ENCODE measurements at regions not wholly inside any gene's neighbourhood (a gene's known extent, or its start where the extent isn't known, plus 50 kb on each side); places are given as distances from the start of the nearest gene placed in this dataset.
"Not testable (repeated sequence)": the region's sequence is repeated elsewhere in the genome, so short reads cannot be mapped to it uniquely, and the experiment has no call there.

DNA sequence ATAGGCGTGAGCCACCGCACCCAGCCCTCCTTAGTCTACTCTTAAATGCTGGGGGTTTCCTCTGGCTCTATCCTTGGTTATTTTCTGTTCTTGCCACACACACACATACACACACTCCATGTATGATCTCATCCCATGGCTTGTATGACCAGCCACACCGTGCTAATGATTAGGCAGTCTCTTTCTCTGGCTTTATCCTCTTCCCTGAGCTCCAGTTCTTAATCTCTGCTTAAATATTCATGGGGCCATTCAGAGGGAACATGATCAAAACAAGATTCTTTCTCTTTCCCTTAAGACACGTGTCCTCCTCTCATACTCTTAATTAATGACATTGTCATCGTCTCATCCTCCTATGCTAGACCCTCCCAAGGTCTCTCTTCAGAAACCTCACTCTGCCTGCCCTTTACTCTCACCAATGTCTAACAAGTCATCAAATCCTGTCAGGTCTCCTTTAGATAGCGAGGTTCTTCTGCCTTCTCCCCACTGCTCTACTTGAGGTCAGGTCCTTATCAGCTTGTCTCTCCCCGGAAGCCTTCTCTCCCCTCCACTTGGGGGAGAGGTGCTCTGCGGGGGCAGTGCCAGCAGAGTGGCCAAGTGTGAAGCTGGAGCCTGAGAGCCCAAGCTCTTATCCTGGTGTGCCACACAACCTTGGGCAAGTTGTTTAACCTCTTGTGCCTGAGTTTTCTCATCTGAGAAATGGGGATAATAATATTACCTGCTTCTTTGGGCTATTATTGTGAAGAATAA is 83.0 kb upstream of the GNG12 start:
- peaks cover 3 to 7% of the 10 kb centered on the region in 2 donors for H3K9me3 Mint-ChIP-seq
- ATAC-seq (replicated peaks in 1 of 2), result no peak
- H3K4me3 Mint-ChIP-seq, result no peak overlapping the region
- H3K27me3 Mint-ChIP-seq (ENCODE audit: low read depth), result no peaks in the 10 kb centered on the region
- H3K36me3 Mint-ChIP-seq (ENCODE audit: insufficient read depth in 2 of 2), result no peaks in the 10 kb centered on the region
- DNase-seq, result no peak
- no peaks in the 10 kb centered on the region for H3K4me1 Mint-ChIP-seq (ENCODE audit: low read depth)
- H3K27ac Mint-ChIP-seq, result no peak overlapping the region

DNA sequence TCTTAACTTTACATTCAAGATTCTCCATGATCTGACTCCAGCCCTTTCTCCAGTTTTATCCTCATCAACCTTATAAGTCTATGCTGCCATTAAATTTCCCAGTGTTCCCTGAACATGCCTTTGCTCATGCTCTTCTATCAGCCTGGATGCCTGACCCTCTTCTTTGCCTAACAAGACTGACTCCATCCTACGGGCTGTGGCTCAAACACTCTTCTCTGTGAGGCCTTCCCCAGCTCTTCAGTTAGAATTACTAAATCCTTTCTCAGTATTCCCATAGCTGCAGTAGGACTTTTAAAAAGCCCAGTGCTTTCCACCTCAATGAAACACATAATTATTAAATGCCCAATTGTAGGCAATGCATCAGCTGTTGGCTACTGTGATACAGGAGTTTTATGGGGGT is 76.5 kb upstream of the GNG12 start:
- Mint-ChIP-seq H3K4me1 (ENCODE audit: low read depth) (no peaks in the 10 kb centered on the region), H3K9me3 (peaks cover 1 to 4% of the 10 kb centered on the region in 2 donors), H3K4me3 (no peak overlapping the region), H3K27me3 (ENCODE audit: low read depth) (peaks cover 6% of the 10 kb centered on the region), H3K27ac (no peak overlapping the region), H3K36me3 (ENCODE audit: insufficient read depth in 2 of 2) (no peaks in the 10 kb centered on the region)
- ATAC-seq (replicated peaks in 1 of 2), result no peak
- no peak for DNase-seq

DNA sequence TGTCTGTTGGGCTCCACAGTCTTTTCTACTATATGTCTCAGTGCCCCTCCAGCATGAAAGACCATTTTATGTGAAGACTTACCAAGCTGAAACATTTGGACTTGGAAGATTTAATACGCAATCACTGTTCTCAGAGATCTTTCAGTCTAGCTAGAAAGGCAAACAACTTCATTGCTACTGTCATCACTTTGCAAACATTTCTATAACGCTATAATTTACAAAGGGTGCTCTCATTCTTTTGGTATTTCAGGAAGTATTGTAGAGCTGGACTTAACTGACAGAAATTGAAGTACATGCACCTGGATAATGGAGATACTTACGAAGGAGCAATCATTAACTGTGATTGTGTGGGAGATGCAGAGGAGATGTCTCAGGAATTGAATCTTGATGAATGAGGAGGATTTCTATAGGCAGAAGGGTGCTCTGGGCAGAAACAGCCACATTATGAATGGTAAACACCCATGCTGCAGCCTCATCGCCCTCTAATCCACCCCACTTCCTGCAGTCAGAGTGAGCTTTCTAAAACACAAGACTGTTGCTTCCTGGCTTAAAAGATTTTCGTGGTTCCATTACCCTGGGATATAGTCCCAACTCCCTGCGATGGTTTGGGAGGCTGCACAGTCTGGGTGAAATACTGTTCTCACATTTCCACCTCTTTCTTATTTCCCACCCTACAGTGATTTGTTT is 75.1 kb upstream of the GNG12 start:
- Mint-ChIP-seq H3K27ac (no peak overlapping the region), H3K9me3 (peaks cover 3% of the 10 kb centered on the region in 2 donors), H3K27me3 (ENCODE audit: low read depth) (peaks cover 6% of the 10 kb centered on the region), H3K36me3 (ENCODE audit: insufficient read depth in 2 of 2) (peaks cover 0 to 2% of the 10 kb centered on the region in 2 donors), H3K4me3 (no peak overlapping the region), H3K4me1 (ENCODE audit: low read depth) (no peaks in the 10 kb centered on the region)
- no peak for ATAC-seq (replicated peaks in 1 of 2)
- no peak for DNase-seq

DNA sequence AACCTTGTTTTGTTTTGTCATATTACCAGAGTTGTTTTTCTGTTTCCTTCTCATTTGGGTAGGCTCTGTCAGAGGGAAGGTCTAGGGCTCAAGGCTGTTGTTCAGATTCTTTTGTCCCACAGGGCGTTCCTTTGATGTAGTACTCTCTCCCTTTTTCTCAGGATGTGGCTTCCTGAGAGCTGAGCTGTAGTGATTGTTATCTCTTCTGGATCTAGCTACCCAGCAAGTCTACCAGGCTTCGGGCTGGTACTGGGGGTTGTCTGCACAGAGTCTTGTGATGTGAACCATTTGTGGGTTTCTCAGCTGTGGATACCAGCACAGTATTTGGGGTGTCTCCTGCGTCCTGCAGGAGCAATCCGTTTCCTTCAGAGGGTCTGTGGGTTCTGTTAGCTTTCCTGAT is 74.2 kb upstream of the GNG12 start:
- H3K4me1 Mint-ChIP-seq (ENCODE audit: low read depth); H3K27me3 Mint-ChIP-seq (ENCODE audit: low read depth); DNase-seq: not testable (repeated sequence)

DNA sequence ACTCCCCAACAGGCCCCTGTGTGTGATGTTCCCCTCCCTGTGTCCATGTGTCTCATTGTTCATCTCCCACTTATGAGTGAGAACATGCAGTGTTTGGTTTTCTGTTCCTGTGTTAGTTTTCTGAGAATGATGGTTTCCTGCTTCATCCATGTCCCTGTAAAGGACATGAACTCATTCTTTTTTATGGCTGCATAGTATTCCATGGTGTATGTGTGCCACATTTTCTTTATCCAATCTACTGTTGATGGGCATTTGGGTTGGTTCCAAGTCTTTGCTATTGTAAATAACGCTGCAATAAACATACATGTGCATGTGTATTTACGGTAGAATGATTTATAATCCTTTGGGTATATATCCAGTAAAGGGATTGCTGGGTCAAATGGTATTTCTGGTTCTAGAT is 72.7 kb upstream of the GNG12 start:
- not testable (repeated sequence) for H3K27me3 Mint-ChIP-seq (ENCODE audit: low read depth); H3K4me3 Mint-ChIP-seq; H3K9me3 Mint-ChIP-seq; DNase-seq; H3K36me3 Mint-ChIP-seq (ENCODE audit: insufficient read depth in 2 of 2); H3K27ac Mint-ChIP-seq; ATAC-seq (replicated peaks in 1 of 2); H3K4me1 Mint-ChIP-seq (ENCODE audit: low read depth)

More for the DNA sequence above, 74.2 kb upstream of the GNG12 start:
- not testable (repeated sequence) for H3K4me3 Mint-ChIP-seq; H3K36me3 Mint-ChIP-seq (ENCODE audit: insufficient read depth in 2 of 2); H3K27ac Mint-ChIP-seq; H3K9me3 Mint-ChIP-seq; ATAC-seq (replicated peaks in 1 of 2)

DNA sequence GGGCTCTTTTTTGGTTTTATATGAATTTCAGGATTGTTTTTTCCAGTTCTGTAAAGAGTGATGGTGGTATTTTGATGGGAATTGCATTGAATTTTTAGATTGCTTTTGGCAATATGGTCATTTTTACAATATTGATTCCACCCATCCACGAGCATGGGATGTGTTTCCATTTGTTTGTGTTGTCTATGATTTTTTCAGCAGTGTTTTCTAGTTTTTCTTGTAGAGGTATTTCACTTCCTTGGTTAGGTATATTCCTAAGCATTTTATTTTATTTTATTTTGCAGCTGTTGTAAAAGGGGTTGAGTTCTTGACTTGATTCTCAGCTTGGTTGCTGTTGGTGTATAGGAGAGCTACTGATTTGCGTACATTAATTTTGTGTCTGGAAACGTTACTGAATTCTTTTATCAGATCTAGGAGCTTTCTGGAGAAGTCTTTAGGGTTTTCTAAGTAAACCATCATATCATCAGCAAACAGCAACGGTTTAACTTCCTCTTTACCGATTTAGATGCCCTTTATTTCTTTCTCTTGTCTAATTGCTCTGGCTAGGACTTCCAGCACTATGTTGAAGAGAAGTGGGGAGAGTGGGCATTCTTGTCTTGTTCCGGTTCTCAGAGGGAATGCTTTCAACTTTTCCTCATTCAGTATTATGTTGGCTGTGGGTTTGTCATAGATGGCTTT is 69.4 kb upstream of the GNG12 start:
- H3K4me1 Mint-ChIP-seq (ENCODE audit: low read depth); H3K27ac Mint-ChIP-seq; H3K36me3 Mint-ChIP-seq (ENCODE audit: insufficient read depth in 2 of 2); H3K4me3 Mint-ChIP-seq; H3K27me3 Mint-ChIP-seq (ENCODE audit: low read depth); ATAC-seq (replicated peaks in 1 of 2); H3K9me3 Mint-ChIP-seq; DNase-seq: not testable (repeated sequence)

DNA sequence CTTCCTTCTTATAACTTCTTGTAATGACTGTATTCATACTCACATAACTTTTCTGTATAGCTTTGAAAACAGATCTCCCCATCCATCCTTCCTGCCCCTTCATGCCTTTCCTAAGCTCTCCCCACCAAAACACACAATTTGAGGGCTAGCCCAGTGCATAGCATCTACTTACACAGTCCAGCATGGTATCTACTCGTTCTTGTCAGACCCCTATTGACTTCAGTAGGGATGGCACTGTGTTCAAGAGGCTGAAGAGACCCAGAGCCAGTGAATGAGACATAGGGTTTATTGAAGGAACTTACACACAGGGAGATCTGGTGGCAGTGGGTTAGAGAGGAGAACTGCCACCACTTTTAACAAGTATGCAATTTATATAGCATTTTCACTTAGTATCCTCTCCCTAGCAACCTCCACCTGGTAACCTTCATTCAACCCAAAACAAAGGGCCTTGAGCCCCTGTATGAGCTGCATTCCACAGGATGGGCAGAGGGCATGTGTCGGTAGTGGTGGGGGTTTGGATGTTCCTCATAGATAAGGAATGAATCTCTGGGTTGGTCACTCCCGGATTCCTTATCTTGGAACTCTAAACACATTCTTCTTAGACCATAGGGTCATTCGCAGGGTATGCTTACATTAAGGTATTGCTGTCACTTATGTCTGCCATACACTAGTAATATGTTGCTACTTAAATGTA is 64.9 kb upstream of the GNG12 start:
- H3K27me3 Mint-ChIP-seq (ENCODE audit: low read depth), result peaks cover 10% of the 10 kb centered on the region
- no peak overlapping the region for H3K27ac Mint-ChIP-seq
- DNase-seq, result no peak
- H3K4me1 Mint-ChIP-seq (ENCODE audit: low read depth), result no peaks in the 10 kb centered on the region
- H3K36me3 Mint-ChIP-seq (ENCODE audit: insufficient read depth in 2 of 2), result no peaks in the 10 kb centered on the region
- peaks cover 2 to 3% of the 10 kb centered on the region in 2 donors for H3K9me3 Mint-ChIP-seq
- no peak overlapping the region for H3K4me3 Mint-ChIP-seq
- ATAC-seq (replicated peaks in 1 of 2), result no peak

DNA sequence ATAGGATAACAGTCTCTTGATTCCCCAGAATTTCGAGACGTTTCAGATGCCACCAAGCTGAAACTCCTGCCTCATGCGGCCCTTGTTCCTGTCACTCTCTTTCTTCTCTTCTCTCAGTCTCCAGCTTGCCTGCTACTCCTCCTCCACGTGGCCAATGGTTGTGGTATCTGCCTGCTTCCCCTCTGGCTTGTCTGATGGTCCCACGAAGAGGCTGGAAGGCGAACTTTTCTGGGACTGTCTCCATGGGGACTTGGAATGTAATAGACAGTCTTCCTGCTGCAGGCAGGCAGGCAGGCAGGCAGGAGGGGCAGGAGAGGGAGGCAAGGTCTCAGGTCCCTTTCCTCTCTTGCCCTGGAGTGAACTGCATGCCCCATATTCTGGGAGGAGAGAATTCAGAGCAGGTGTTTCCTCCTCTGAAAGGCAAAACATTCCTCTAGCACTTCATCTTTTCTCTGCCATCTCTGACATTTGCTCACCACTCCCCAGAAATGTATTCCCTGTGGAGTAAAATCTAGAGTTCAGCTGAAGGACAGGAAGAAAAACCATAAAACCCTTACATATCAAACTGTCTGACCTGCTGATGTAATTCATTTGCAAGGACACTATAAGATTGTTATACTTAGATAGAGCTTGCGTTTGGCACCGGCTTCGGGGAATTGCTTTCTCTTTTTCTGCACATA is 64.1 kb upstream of the GNG12 start:
- Mint-ChIP-seq H3K4me1 (ENCODE audit: low read depth) (no peaks in the 10 kb centered on the region), H3K27ac (no peak overlapping the region), H3K9me3 (peaks cover 2 to 3% of the 10 kb centered on the region in 2 donors), H3K27me3 (ENCODE audit: low read depth) (peaks cover 14% of the 10 kb centered on the region), H3K4me3 (no peak overlapping the region), H3K36me3 (ENCODE audit: insufficient read depth in 2 of 2) (no peaks in the 10 kb centered on the region)
- DNase-seq (no peak), ATAC-seq (replicated peaks in 1 of 2) (no peak)

DNA sequence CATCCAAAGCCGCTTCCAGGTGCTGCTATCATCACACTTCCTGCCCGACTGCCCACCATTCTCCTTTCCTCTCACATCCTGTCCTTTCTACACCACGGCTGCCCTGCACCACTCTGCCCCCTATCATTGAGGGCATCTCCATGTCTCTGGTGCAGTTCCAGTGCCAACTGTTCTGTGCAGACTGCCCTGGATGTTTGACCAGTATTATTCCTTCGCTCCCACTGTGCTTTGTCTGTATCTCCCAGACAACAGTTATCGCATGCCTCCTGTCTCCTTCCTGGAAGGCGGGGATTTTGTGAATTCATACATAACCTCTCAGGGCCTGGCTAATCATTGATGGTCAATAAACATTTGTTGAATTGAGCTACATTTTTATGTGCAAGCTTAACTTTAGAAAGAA is 63.6 kb upstream of the GNG12 start:
- Mint-ChIP-seq H3K27me3 (ENCODE audit: low read depth) (peaks cover 20% of the 10 kb centered on the region), H3K36me3 (ENCODE audit: insufficient read depth in 2 of 2) (no peaks in the 10 kb centered on the region), H3K27ac (no peak overlapping the region), H3K4me3 (no peak overlapping the region), H3K9me3 (peaks cover 2 to 3% of the 10 kb centered on the region in 2 donors), H3K4me1 (ENCODE audit: low read depth) (no peaks in the 10 kb centered on the region)
- no peak for ATAC-seq (replicated peaks in 1 of 2)
- no peak for DNase-seq

DNA sequence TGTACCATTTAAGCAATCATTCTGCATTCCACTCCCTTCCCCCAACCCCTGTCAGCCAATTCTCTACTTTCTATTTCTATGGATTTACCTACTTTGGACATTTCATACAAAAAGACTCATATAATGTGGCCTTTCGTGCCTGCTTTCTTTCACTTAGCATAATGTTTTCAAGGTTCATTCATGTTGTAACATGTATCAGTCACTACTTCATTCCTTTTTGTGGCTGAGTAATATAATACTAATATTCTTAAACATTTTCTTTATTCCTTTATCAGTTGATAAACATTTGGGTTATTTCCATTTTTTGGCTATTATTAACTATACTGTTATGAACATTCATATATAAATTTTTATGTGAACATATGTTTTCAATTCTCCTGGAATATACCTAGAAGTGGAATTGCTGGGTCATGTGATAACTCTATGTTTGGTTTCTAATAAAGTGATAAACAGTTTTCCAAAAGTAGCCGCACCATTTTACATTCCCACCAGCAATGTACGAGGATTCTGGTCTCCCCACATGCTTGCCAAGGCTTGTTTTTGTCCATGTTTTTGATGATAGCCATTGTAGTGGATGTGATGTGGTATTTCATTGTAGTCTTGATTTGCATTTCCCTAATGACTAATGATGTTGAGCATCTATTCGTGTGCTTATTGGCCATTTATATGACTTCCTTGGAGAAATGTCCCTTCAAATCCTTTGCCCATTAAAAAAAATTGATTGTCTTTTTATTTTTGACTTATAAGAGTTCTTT is 61.9 kb upstream of the GNG12 start:
- Mint-ChIP-seq H3K27ac (no peak overlapping the region), H3K27me3 (ENCODE audit: low read depth) (peaks cover 29% of the 10 kb centered on the region), H3K36me3 (ENCODE audit: insufficient read depth in 2 of 2) (no peaks in the 10 kb centered on the region), H3K9me3 (peaks cover 2 to 3% of the 10 kb centered on the region in 2 donors), H3K4me1 (ENCODE audit: low read depth) (no peaks in the 10 kb centered on the region), H3K4me3 (no peak overlapping the region)
- DNase-seq (no peak), ATAC-seq (replicated peaks in 1 of 2) (no peak)

DNA sequence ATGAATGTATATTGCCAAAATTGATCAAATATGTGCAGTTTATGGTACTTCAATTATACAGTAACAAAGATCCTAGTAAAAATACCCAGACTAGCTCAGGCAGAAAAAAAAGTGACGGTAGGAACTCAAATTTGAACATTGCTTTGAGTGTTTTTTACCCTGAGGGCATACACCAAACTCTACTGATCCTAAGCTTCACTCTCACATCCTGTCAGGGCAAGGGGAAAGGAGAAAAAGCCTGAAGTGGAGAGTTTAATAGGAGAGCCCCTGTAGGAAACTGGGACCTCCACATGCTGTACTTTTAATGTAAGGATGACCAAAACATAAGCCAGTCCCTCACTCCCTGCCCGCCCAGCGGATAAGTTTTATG is 59.8 kb upstream of the GNG12 start:
- H3K9me3 Mint-ChIP-seq, result no peaks in the 10 kb centered on the region
- H3K4me1 Mint-ChIP-seq (ENCODE audit: low read depth), result peaks cover 6% of the 10 kb centered on the region
- ATAC-seq (replicated peaks in 1 of 2) (no peak), DNase-seq (no peak)
- H3K27ac Mint-ChIP-seq, result no peak overlapping the region
- H3K27me3 Mint-ChIP-seq (ENCODE audit: low read depth), result peaks cover 33% of the 10 kb centered on the region
- no peaks in the 10 kb centered on the region for H3K36me3 Mint-ChIP-seq (ENCODE audit: insufficient read depth in 2 of 2)
- H3K4me3 Mint-ChIP-seq, result no peak overlapping the region

DNA sequence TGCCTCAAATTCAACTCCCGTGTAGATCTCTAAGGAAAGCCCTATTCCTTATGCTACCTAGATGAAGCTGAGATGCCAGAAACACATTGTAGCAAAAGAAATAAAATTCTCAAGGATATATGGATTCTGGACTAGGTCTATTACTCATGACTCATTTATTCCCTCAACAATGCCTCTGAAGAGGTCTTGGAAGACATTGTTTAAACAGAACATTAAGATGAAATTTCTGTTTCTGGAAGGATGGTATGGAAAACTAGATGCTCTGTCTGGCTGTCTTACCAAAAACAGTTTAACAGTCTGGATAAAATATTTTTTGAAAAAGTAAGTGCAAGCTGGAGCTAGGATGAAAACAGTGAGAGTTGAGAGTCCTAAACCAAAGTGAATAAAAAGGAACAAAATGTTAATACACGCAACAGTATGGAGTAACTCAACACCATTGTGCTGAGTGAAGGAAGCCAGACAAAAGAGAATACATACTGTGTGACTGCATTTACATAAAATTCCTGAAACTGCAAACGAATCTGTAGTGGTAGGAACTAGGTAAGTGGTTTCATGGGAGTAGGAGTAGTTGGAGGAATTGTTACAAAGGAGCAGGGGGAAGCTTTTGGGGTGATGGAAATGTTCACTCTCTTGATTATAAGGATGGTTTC is 59.3 kb upstream of the GNG12 start:
- H3K4me1 Mint-ChIP-seq (ENCODE audit: low read depth), result peaks cover 6% of the 10 kb centered on the region

More for the DNA sequence above, 59.3 kb upstream of the GNG12 start:
- Mint-ChIP-seq H3K27ac (no peak overlapping the region), H3K36me3 (ENCODE audit: insufficient read depth in 2 of 2) (no peaks in the 10 kb centered on the region), H3K4me3 (no peak overlapping the region), H3K27me3 (ENCODE audit: low read depth) (peaks cover 33% of the 10 kb centered on the region), H3K9me3 (no peaks in the 10 kb centered on the region)
- no peak for ATAC-seq (replicated peaks in 1 of 2)
- no peak for DNase-seq

All from activated T-cell treated with anti-CD3 and anti-CD28 coated beads, Interleukin-2, amount 50 U/mL, for 72 hours (primary cell).